HepG2 (cell line): ENCODE measurements at regions not wholly inside any gene's neighbourhood (a gene's known extent, or its start where the extent isn't known, plus 50 kb on each side); places are given as distances from the start of the nearest gene placed in this dataset.

Source experiments
- ATAC-seq: fragments of 200-7000 bp; cut with Tn5 transposase; 3 replicates; pipeline ENCODE4 v1.9.1; 2020; ENCODE audit warnings: mild to moderate bottlenecking, moderate library complexity
- BruUV-seq: library from RNA; stranded (reverse); fragments of 400-500 nt; replicated peaks from 2 replicates; lab custom pipeline; 2021; lab: Mats Ljungman, UMichigan
- CTCF ChIA-PET: fragments of 300-600 bp; formaldehyde crosslinking; extraction: SDS; loops from one replicate; lab custom pipeline; 2021; ENCODE audit warnings: low total read pairs, inconsistent platforms, low intra/inter-chr PET ratio; lab: Yijun Ruan, JAX
- POLR2A ChIA-PET: fragments of 350-600 bp; sonication (Branson Sonifier 250); formaldehyde crosslinking; loops from one replicate; lab custom pipeline; 2020; ENCODE audit warnings: antibody characterized with exemption, inconsistent platforms; lab: Yijun Ruan, JAX
- DNase-seq: peaks from one replicate; pipeline ENCODE4 v3.0.0-alpha.2; 2015; ENCODE audit warnings: low spot score
- FAIRE-seq: peaks from 3 replicates; lab custom pipeline; 2011; peaks lifted over from hg19 to GRCh38; lab: Jason Lieb, UNC
- H2AFZ ChIP-seq: one replicate; pipeline ENCODE4 v1.6.1; 2011; ENCODE audit warnings: low read length, inconsistent platforms
- H3K27ac ChIP-seq: fragments of 300-600 bp; 3 replicates; pipeline ENCODE4 v1.8.0; 2011; ENCODE audit warnings: mixed run types, mild to moderate bottlenecking, mixed read lengths, low read length, inconsistent platforms; ENCODE audit not compliant: insufficient read depth; ENCODE audit errors: extremely low read length
- H3K27me3 ChIP-seq, 2 experiments: fragments of 200-600 bp in 1 of 2; 2 replicates in 1 of 2; 3 replicates in 1 of 2; pipeline versions ENCODE4 v1.6.0 to v1.8.0; 2011; ENCODE audit warnings: low read length in 2 of 2, mild to moderate bottlenecking in 2 of 2, moderate library complexity in 2 of 2, inconsistent platforms in 1 of 2; ENCODE audit not compliant: insufficient read depth in 2 of 2, control insufficient read depth in 1 of 2
- H3K36me3 ChIP-seq, 2 experiments: fragments of 200-600 bp in 1 of 2; replicated peaks in 1 of 2; 2 replicates in 1 of 2; 3 replicates in 1 of 2; pipeline versions ENCODE4 v1.5.1 to v1.8.0; 2011; ENCODE audit warnings: low read length in 2 of 2, inconsistent platforms in 1 of 2; ENCODE audit not compliant: insufficient read depth in 2 of 2, control insufficient read depth in 1 of 2
- H3K4me1 ChIP-seq: 2 replicates; pipeline ENCODE4 v1.5.1; 2012; ENCODE audit warnings: low read length, inconsistent platforms; ENCODE audit not compliant: insufficient read depth
- H3K4me2 ChIP-seq: 2 replicates; pipeline ENCODE4 v1.6.0; 2011; ENCODE audit warnings: low read depth, low read length, inconsistent platforms
- H3K4me3 ChIP-seq, 3 experiments: fragments of 200-600 bp in 1 of 3; sonication (generic), shearing (Covaris generic) in 1 of 3; replicated peaks in 1 of 3; 2 replicates each; pipeline ENCODE4 v1.5.1; 2011 to 2016; ENCODE audit warnings: low read length in 3 of 3, inconsistent platforms in 2 of 3, low read depth in 2 of 3, mild to moderate bottlenecking in 2 of 3, control low read depth in 1 of 3, mixed read lengths in 1 of 3; ENCODE audit not compliant: insufficient read depth in 1 of 3
- H3K79me2 ChIP-seq: one replicate; pipeline ENCODE4 v1.6.1; 2011; ENCODE audit warnings: low read length, inconsistent platforms; ENCODE audit not compliant: insufficient read depth
- H3K9ac ChIP-seq: 2 replicates; pipeline ENCODE4 v1.6.0; 2011; ENCODE audit warnings: mild to moderate bottlenecking, low read depth, low read length, inconsistent platforms; ENCODE audit not compliant: insufficient read depth
- H3K9me3 ChIP-seq: 2 replicates; pipeline ENCODE4 v1.5.1; 2012; ENCODE audit warnings: mild to moderate bottlenecking, low read length
- H4K20me1 ChIP-seq: 2 replicates; pipeline ENCODE4 v1.6.0; 2011; ENCODE audit warnings: inconsistent platforms, mild to moderate bottlenecking, low read length, moderate library complexity; ENCODE audit not compliant: insufficient read depth
- CBX2 ChIP-seq, 2 experiments: fragments of 200-600 bp in 1 of 2; sonication (generic); formaldehyde crosslinking in 1 of 2; IDR thresholded peaks; 2 replicates each; pipeline versions ENCODE4 v1.7.0 to v1.8.1; 2018 to 2022; ENCODE audit warnings: low read depth in 2 of 2, low read length in 1 of 2, mild to moderate bottlenecking in 1 of 2, missing genetic modification reagents in 1 of 2
- HNRNPH1 ChIP-seq: fragments of 200-400 bp; formaldehyde crosslinking; optimal IDR thresholded peaks from 2 replicates; pipeline ENCODE3; 2017; ENCODE audit warnings: mild to moderate bottlenecking, low read depth, low read length
- MED13 ChIP-seq: sonication (generic); formaldehyde crosslinking; IDR thresholded peaks from 2 replicates; pipeline ENCODE4 v1.5.0; 2020; ENCODE audit warnings: missing genetic modification reagents
- PHB2 ChIP-seq: fragments of 450-650 bp; IDR thresholded peaks from 2 replicates; pipeline ENCODE4 v1.6.1; 2018; ENCODE audit not compliant: partially characterized antibody
- ZFP62 ChIP-seq: sonication (generic); formaldehyde crosslinking; IDR thresholded peaks from 2 replicates; pipeline ENCODE4 v1.4.0; 2020; ENCODE audit warnings: missing genetic modification reagents
- ZNF292 ChIP-seq: sonication (generic); formaldehyde crosslinking; IDR thresholded peaks from 2 replicates; pipeline ENCODE4 v1.8.1; 2022; ENCODE audit warnings: mild to moderate bottlenecking, low read depth, missing genetic modification reagents, borderline replicate concordance
- ZNF891 ChIP-seq: sonication (generic); formaldehyde crosslinking; IDR thresholded peaks from 2 replicates; pipeline ENCODE4 v1.5.0; 2020; ENCODE audit warnings: mild to moderate bottlenecking, missing genetic modification reagents
- WGBS: methylation state at CpG from one replicate; pipeline ENCODE4 v1.1.6; 2017; ENCODE audit warnings: low lambda C conversion rate; 5-methylcytosine and 5-hydroxymethylcytosine counted together
- in situ Hi-C: cut with HindIII; loops from 2 replicates; pipeline ENCODE4 v1.10.0; 2017; ENCODE audit warnings: low pct_unique_long_range_greater_than_20kb; ENCODE audit not compliant: extremely low pct_ligation_motif_present
- intact Hi-C: fragments of 100-400 bp; cut with micrococcal nuclease; formaldehyde crosslinking; loops from one replicate; pipeline ENCODE4 v1.10.0; 2022; ENCODE audit not compliant: unreplicated experiment
- TF ChIP-seq, protein P1 (sequence below): sonication (generic); formaldehyde crosslinking; IDR thresholded peaks from 2 replicates; pipeline ENCODE4 v1.4.0; 2020; ENCODE audit warnings: missing genetic modification reagents, borderline replicate concordance
- TF ChIP-seq, protein P2 (sequence below): IDR thresholded peaks from 2 replicates; pipeline ENCODE4 v1.6.1; 2016; ENCODE audit warnings: mild to moderate bottlenecking, missing biosample characterization, missing genetic modification reagents

DNA sequence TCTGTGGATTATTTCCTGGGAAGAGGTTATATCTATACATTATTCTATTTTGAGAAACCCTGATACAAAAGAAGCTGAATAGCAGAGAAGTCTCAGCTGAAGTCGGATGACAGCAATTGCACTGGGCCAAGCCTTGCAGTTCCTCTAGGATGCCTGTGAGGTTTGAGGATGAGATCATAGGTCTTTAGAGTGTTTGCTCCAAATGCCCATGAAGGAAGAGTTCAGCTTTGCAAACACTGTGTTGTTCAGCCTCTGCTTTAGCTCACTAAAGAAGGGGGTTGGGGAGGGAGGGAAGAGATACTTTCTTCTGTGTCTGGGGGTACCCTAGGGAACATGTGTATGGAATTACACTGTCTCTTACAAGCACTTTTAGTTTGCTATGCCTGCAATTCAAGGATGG lies 282.5 kb upstream of the NRP1 start:
- TF ChIP-seq, protein P1, sequence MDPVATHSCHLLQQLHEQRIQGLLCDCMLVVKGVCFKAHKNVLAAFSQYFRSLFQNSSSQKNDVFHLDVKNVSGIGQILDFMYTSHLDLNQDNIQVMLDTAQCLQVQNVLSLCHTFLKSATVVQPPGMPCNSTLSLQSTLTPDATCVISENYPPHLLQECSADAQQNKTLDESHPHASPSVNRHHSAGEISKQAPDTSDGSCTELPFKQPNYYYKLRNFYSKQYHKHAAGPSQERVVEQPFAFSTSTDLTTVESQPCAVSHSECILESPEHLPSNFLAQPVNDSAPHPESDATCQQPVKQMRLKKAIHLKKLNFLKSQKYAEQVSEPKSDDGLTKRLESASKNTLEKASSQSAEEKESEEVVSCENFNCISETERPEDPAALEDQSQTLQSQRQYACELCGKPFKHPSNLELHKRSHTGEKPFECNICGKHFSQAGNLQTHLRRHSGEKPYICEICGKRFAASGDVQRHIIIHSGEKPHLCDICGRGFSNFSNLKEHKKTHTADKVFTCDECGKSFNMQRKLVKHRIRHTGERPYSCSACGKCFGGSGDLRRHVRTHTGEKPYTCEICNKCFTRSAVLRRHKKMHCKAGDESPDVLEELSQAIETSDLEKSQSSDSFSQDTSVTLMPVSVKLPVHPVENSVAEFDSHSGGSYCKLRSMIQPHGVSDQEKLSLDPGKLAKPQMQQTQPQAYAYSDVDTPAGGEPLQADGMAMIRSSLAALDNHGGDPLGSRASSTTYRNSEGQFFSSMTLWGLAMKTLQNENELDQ (CRISPR knock-in tag): no peak
- TF ChIP-seq ZNF292 (CRISPR knock-in tag): no peak
- no peak for TF ChIP-seq MED13 (CRISPR knock-in tag)
- TF ChIP-seq PHB2: no peak
- no peak for TF ChIP-seq ZFP62 (CRISPR knock-in tag)
- TF ChIP-seq, protein P2, sequence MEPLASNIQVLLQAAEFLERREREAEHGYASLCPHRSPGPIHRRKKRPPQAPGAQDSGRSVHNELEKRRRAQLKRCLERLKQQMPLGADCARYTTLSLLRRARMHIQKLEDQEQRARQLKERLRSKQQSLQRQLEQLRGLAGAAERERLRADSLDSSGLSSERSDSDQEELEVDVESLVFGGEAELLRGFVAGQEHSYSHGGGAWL: no peak
- no peak for TF ChIP-seq ZNF891 (CRISPR knock-in tag)
- TF ChIP-seq CBX2 (IDR thresholded peaks at IDR 0.05; ENCODE audit: low read depth, low read length): no peak
- no peak for TF ChIP-seq CBX2 (CRISPR knock-in tag; IDR thresholded peaks at IDR 0.05; ENCODE audit: low read depth)
- TF ChIP-seq HNRNPH1: no peak
- Histone ChIP-seq H3K4me2 (no peak overlapping the region), H4K20me1 (no peaks in the 10 kb centered on the region), H3K9ac (no peak overlapping the region), H3K4me1 (no peaks in the 10 kb centered on the region), H3K9me3 (no peaks in the 10 kb centered on the region), H3K27me3 (no peaks in the 10 kb centered on the region; a peak in 2 of 5 replicates), H3K79me2 (no peaks in the 10 kb centered on the region), H2AFZ (no peak overlapping the region), H3K4me3 (no peak overlapping the region), H3K27ac (no peak overlapping the region), H3K36me3 (no peaks in the 10 kb centered on the region)
- no TSS peak for BruUV-seq
- ChIA-PET POLR2A (no interaction called here), CTCF (no interaction called here)
- no peak for FAIRE-seq
- WGBS: 6% methylated on average over 1 of the region's 1 CpG
- no peak for ATAC-seq
- intact Hi-C loops: no loop called here
- DNase-seq: no peak
- in situ Hi-C loops: no loop called here
